NCI-H69 (cell line): ENCODE measurements at regions not wholly inside any gene's neighbourhood (a gene's known extent, or its start where the extent isn't known, plus 50 kb on each side); places are given as distances from the start of the nearest gene placed in this dataset.
A peak's percentile ranks its signal among the peaks of the same experiment; 100 is the strongest.
"Not testable (repeated sequence)": the region's sequence is repeated elsewhere in the genome, so short reads cannot be mapped to it uniquely, and the experiment has no call there.

Experiments
- DNase-seq: peaks from one replicate; lab custom pipeline; 2025; lab: John Stamatoyannopoulos, UW

- no peak for DNase-seq
Observed at GRCh38 chr1:65020774-65021173, 54.4 kb upstream of the JAK1 start.

GRCh38 chr1:65021795-65022194 lies 55.4 kb upstream of the JAK1 start:
- peak; percentile 51 for DNase-seq

GRCh38 chr1:65022216-65022615 lies 55.9 kb upstream of the JAK1 start:
- DNase-seq = peak; percentile 39

- no peak for DNase-seq
Observed at GRCh38 chr1:65025794-65026193, 59.4 kb upstream of the JAK1 start.

- peak; percentile 93 for DNase-seq
Observed at GRCh38 chr1:65026235-65026634, 59.9 kb upstream of the JAK1 start.

DNA sequence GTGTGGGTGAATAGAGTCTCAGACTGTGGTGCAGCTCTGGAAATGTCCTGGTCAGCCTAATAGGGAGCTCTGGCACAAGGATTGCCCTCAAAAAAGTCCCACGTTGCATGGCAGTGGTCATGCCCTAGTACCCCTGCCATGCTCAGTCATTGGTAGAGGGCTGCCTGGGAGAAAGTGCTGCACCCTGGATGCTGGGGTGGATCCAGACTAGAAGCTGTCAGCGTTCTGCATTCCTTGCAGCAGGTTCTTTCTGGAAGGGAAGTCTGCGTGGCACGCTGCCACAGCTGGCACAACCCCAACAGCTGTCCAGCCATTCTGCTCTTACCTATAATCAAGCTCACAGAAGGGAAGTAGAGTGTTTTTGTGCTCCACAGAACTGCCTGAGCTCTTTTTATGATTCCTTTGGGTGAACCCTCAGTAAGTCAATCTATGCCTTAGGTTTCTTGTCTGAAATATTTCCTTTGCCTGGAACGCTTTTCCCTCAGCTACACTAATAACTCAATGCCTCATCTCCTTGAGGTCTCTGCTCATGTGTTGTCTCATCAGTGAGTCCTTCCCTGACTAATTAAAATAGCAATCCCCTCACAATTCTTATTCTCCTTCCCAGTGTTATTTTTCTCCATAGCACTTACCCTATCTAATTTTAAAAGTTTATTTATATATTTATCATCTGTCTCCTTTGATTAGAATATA lies 61.5 kb upstream of the JAK1 start:
- peak; percentile 86 for DNase-seq

GRCh38 chr1:65029434-65029833 lies 63.1 kb upstream of the JAK1 start:
- not testable (repeated sequence) for DNase-seq

GRCh38 chr1:65034879-65035278 lies 68.5 kb upstream of the JAK1 start:
- not testable (repeated sequence) for DNase-seq

DNA sequence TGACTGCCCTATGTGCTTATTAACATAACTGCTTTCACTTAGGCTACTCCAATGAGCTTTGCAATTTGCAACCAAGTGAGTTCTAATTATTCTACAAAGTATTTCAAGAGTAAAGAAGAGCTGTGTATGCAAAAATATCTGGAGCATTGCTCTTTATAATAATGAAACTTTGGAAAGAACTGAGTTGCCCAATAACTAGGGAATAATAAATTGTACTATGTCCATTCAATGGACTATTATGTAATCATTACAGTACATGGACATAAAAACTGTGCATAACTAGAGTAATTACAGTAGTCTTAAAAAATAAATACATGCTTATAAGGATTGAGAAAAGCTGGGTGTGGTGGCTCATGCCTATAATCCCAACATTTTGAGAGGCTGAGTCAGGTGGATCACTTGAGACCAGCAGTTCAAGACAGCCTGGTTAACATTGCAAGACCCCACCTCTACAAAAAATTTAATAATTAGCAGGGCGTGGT lies 70.3 kb upstream of the JAK1 start:
- no peak for DNase-seq

DNA sequence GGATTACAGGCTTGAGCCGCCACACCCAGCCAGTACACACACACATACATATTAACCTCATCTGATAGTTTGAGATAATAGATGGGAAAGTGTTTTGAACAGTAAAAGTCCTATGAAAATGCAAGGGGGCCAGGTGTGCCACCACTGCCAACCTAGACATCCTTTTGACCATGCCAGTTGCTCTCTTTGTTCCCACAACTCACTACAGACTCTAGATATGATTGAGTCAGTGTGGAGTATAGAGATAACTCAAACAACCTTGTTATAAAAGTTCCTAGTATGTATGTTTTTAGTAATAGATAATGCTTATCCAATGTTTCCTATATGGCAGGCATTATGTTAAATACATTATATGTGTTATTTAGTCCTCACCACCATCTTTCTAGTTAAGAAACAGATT lies 72.7 kb upstream of the JAK1 start:
- DNase-seq = no peak

GRCh38 chr1:65039508-65039907 lies 73.2 kb upstream of the JAK1 start:
- no peak for DNase-seq

DNA sequence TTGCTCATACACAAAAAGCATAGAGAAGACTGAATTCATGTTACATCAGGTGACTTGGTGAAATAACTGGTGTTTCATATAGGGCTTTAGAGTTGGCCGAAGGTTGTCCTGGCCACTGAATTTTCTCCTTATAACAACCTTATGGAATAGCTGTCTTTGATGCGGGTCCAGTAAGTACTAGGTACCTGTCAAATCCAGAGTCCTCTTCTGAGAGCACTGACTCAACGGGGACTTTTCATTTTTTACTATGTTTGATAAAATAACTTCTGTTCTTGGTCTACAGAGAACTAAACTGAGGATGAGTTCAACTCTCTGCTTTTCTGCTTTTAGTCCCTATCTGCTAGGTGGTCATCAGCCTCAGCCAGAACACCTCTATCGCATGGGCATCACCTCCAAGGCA lies 76.1 kb upstream of the JAK1 start:
- no peak for DNase-seq

DNA sequence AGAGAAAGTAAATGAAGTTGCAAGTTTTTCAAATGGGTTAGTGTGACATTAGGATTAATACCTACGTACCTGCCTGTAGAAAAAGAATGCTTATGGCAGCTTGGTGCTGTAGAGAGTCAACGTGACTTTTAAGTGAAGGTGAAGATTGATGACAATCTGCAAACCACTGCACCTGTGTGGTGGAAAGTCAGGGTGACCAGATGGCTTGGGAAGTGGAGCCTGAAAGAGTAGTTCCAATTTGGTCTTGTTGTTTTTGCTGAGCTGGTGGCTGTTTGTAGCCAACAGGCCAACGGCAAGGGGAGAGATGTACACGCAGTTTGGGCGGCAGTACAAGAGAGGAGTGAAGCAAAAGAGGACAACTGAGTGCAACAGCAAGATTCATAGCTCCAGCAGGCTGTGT lies 78.1 kb upstream of the JAK1 start:
- DNase-seq = no peak

DNA sequence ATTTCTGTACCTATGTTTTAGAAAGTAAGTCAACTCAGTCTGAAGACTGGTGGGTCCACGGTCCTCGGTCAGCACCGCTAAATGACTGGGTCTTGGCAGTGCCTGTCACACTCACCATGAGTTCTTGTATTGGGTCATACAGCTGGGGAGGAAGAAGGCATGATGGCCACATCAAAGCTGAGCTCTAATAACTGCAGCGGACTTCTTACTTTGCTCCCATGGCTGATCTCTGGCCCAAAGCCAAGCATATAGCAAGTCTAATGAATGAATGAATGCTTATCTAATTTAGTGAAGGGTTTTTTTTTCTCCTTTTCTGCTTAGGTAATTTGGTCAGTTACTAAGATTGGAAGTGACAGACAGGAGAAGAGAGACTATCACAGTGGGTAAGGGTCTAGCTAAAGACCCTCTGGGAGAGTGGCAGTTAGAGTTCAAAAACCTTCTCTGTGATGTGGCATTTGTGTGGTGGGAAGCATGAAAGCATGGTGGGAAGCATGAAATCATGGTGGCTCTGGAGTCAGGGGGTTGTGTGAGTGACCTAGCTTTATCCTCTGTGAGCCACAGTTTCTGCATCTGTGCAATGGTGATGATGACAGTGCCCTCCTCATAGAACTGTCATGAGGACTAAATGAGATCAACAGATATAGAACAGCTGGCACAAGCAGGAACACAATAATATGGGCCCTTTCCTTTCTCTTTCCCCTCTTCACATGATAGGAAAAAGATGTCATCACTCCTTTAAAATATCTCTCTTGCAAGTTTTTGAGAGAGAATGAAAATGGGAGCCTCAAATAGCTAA lies 78.9 kb upstream of the JAK1 start:
- DNase-seq = no peak

- no peak for DNase-seq
Observed at GRCh38 chr1:65048335-65048734, 82.0 kb upstream of the JAK1 start.

- DNase-seq = no peak
Observed at GRCh38 chr1:65049941-65050713, 83.8 kb upstream of the JAK1 start.

DNA sequence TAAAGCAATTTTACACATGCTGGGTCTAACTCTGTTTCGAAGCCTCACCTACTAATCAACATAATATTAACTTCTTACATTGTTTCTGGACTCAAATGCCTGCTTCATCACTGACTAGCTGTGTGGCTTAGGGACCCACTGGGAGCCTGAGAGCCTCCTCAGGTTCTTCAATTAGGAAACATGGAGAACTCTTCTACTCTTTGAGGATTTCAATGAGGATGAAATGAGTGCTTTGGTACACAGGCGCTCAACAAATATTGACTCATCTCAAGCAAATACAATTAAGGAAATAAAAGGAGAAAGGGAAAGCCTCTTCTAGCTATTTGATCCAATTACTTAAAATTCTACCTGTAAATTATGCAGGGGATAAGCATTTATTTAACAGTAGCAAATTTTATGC lies 84.4 kb upstream of the JAK1 start:
- peak; percentile 88 for DNase-seq

GRCh38 chr1:65054481-65054880 lies 88.1 kb upstream of the JAK1 start:
- DNase-seq = no peak

GRCh38 chr1:65055747-65056146 lies 89.4 kb upstream of the JAK1 start:
- DNase-seq = no peak

DNA sequence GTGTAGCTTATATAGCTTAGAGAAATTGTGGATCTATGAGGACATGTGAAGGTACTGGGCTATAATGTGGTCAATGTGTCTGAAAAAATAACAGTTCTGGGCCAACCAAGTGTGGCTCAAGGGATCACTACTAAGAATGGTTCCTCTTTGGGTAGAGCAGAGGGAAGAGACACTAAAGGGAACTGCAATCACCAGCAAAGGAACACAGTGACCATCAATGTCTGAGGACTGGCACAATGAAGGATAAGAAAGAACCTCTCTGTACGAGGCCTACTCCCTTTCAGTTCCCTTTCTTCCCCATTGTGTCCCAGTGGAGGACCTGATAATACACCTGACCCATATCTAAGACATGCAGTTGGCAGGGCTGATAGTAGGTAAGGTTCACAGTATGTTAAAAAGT lies 89.9 kb upstream of the JAK1 start:
- no peak for DNase-seq

DNA sequence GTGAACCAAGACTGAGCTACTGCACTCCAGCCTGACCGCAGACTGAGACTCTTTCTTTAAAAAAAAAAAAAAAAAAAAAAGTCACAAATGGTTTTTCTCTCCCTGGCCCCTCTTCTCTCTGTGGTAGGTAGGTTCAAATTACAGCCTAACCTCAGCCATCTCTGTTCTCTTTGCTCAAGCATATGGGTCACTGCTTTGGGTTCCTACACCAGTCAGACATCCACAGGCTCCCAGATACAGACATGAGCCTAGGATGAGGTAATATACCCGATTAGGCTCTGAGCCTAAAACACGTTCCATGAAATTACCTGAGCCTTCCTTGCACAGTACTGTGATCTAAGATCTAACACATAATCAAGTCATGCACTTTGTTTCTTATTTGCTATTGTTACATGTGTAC lies 90.5 kb upstream of the JAK1 start:
- DNase-seq = peak; percentile 48

- peak; percentile 10 for DNase-seq
Observed at GRCh38 chr1:65059930-65060538, 88.0 kb upstream of the AK4 start.
